ENCODE measurements at regions not wholly inside any gene's neighbourhood (a gene's known extent, or its start where the extent isn't known, plus 50 kb on each side); places are given as distances from the start of the nearest gene placed in this dataset.

- Histone ChIP-seq H3K14ac (ENCODE audit: insufficient read length) (no peak overlapping the region), H3K4me3 (ENCODE audit: extremely low read depth in 1 of 4, insufficient read depth in 2 of 4, low read depth in 3 of 4, low read length in 4 of 4) (no peak overlapping the region), H3K9ac (replicated peaks in 1 of 4; ENCODE audit: extremely low read depth in 1 of 4, low read depth in 3 of 4, low read length in 3 of 4) (no peak overlapping the region), H2BK12ac (ENCODE audit: low read depth, low read length) (no peak overlapping the region), H3K36me3 (ENCODE audit: control insufficient read depth in 2 of 4, insufficient read depth in 4 of 4, low read length in 3 of 4) (no peaks in the 10 kb centered on the region), H3K27ac (ENCODE audit: low read depth, low read length) (no peak overlapping the region), H2AFZ (ENCODE audit: low read length) (peak overlapping the region; percentile 23; the same call in 1 of the 2 replicates), H3K4me2 (ENCODE audit: insufficient read depth in 1 of 2, low read depth in 2 of 2, low read length in 2 of 2) (no peak overlapping the region), H3K4me1 (replicated peaks in 1 of 4; ENCODE audit: control insufficient read depth in 3 of 4, insufficient read depth in 4 of 4, low read length in 3 of 4) (peaks cover 0 to 9% (median 5%) of the 10 kb centered on the region in 4 experiments; a peak in 3 of 7 replicates), H3K9me3 (ENCODE audit: insufficient read depth in 2 of 2, low read depth in 1 of 2, low read length in 1 of 2) (no peaks in the 10 kb centered on the region), H2BK120ac (replicated peaks; ENCODE audit: low read depth, low read length) (no peak overlapping the region), H3K27me3 (replicated peaks in 1 of 4; ENCODE audit: control insufficient read depth in 3 of 4, extremely low read depth in 1 of 4, insufficient read depth in 3 of 4, low read length in 3 of 4) (no peaks in the 10 kb centered on the region), H3K56ac (replicated peaks; ENCODE audit: insufficient read length, low read depth, low read length) (no peak overlapping the region), H4K91ac (replicated peaks; ENCODE audit: insufficient read length, low read length) (no peak overlapping the region), H3K18ac (ENCODE audit: extremely low read depth, low read length) (peak overlapping the region; percentile 15; the same call in 1 of the 2 replicates), H3K23ac (ENCODE audit: insufficient read length) (no peak overlapping the region), H3K79me1 (ENCODE audit: low read depth, low read length) (no peaks in the 10 kb centered on the region), H3K79me2 (ENCODE audit: control insufficient read depth in 1 of 2, insufficient read depth in 2 of 2, low read length in 2 of 2) (no peaks in the 10 kb centered on the region), H4K8ac (ENCODE audit: extremely low read depth, insufficient read depth, low read length) (no peak overlapping the region), H4K20me1 (replicated peaks in 1 of 2; ENCODE audit: control insufficient read depth in 1 of 2, insufficient read depth in 2 of 2, low read length in 2 of 2) (no peaks in the 10 kb centered on the region), H3K4ac (replicated peaks; ENCODE audit: insufficient read length, low read depth, low read length) (no peak overlapping the region), H4K5ac (ENCODE audit: insufficient read length, low read depth, low read length) (no peak overlapping the region), H2BK5ac (ENCODE audit: low read depth, low read length) (no peak overlapping the region; the same call in 1 of the 2 replicates), H2AK5ac (ENCODE audit: low read depth, low read length) (no peak overlapping the region), H3K23me2 (ENCODE audit: low read depth, low read length) (no peaks in the 10 kb centered on the region), H2BK15ac (ENCODE audit: low read length) (no peak overlapping the region), H2BK20ac (ENCODE audit: low read length) (no peak overlapping the region)
- POLR2A ChIA-PET (ENCODE audit: partially characterized antibody): no interaction called here
- no peak for TF ChIP-seq SP2 (IDR thresholded peaks at IDR 0.05; ENCODE audit: low read length)
- peak in 1 of 2 experiments; percentile 32; a peak in 2 of 4 replicates for TF ChIP-seq RAD21 (IDR thresholded peaks at IDR 0.05 in 1 of 2, conservative IDR thresholded peaks at IDR 0.05 in 1 of 2; ENCODE audit: low read depth in 2 of 2, low read length in 2 of 2)
- no peak for TF ChIP-seq SIRT6 (IDR thresholded peaks at IDR 0.05; ENCODE audit: low read length)
- no peak for TF ChIP-seq GTF2F1 (IDR thresholded peaks at IDR 0.05; ENCODE audit: borderline replicate concordance, low read depth, low read length)
- TF ChIP-seq CHD1 (IDR thresholded peaks at IDR 0.05; ENCODE audit: low read depth, low read length): no peak
- TF ChIP-seq GABPA (IDR thresholded peaks at IDR 0.05; ENCODE audit: borderline replicate concordance, insufficient read depth, low read length): no peak
- peak; percentile 38 to 55 (median 54) for TF ChIP-seq CTCF (IDR thresholded peaks at IDR 0.05; ENCODE audit: control extremely low read depth in 1 of 3, insufficient read depth in 1 of 3, low read depth in 1 of 3, low read length in 3 of 3)
- no peak for TF ChIP-seq BRCA1 (IDR thresholded peaks at IDR 0.05; ENCODE audit: low read depth, low read length)
- peak in 1 of 2 experiments; percentile 50 for DNase-seq (ENCODE audit: low read depth in 1 of 2, low spot score in 2 of 2)
- 81% methylated on average over 5 of the region's 5 CpGs; no CpG with 5 or more reads in 1 of the 2 experiments for WGBS, 2 experiments (ENCODE audit: extremely low coverage in 1 of 2, insufficient coverage in 1 of 2, insufficient read length in 1 of 2, insufficient replicate concordance in 2 of 2, low coverage in 1 of 2, low lambda C conversion rate in 2 of 2, missing lambda C conversion rate in 1 of 2)
- no peak for FAIRE-seq
- CTCF ChIA-PET (ENCODE audit: partially characterized antibody): interaction anchor here (0.9 to 2.6 kb wide), 11 partner anchors 9 to 235 kb away, joined by 3 to 16 read pairs (median 4); no protein-coding TSS in a partner anchor
Observed at GRCh38 chr2:18455236-18455862, 105.1 kb downstream of the RDH14 start.
